Adrenal gland (tissue), 5 donors: ENCODE measurements at regions not wholly inside any gene's neighbourhood (a gene's known extent, or its start where the extent isn't known, plus 50 kb on each side); places are given as distances from the start of the nearest gene placed in this dataset.

ENCODE experiments used
- CTCF ChIP-seq, 6 experiments: fragments of 450-650 bp in 4 of 6; fragments of 200-600 bp in 2 of 6; sonication (generic) in 1 of 6; IDR thresholded peaks; 1 replicate in 5 of 6; 2 replicates in 1 of 6; pipeline versions ENCODE4 v1.5.1 to v1.8.0; 2016 to 2021; ENCODE audit warnings: antibody characterized with exemption in 6 of 6, mild to moderate bottlenecking in 2 of 6, moderate library complexity in 1 of 6
- POLR2A ChIP-seq, 2 donors: fragments of 450-650 bp; IDR thresholded peaks; one replicate each; pipeline ENCODE4 v1.6.1; 2017; ENCODE audit warnings: antibody characterized with exemption in 2 of 2, mild to moderate bottlenecking in 2 of 2, moderate library complexity in 1 of 2
- donor health status: DM: no; HTN: no; CAD: no.

DNA sequence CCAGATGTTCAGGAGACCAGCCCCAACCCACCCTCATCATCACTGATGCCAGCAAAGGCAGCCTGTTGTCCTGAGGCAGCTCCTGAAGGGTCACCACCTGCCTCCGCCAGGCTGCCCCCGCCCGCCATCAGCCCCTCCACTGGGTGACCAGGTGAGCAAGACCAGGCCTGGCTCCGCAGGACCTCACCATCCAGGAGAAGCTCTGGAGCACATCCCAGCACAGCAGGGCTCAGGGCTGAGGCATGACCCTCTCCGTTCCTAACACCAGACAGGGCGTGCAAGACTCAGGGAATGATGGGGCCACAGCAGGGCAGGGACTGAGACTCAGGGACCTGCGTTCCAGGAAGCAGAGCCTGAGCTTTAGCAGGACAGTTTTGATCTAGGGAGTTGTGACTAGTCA is 218.8 kb upstream of the RAB6C start:
- TF ChIP-seq CTCF (IDR thresholded peaks at IDR 0.05) = no peak
- TF ChIP-seq POLR2A (IDR thresholded peaks at IDR 0.05) = no peak
